Large intestine (tissue), 3 donors: ENCODE measurements at regions not wholly inside any gene's neighbourhood (a gene's known extent, or its start where the extent isn't known, plus 50 kb on each side); places are given as distances from the start of the nearest gene placed in this dataset.

ENCODE experiments used
- DNase-seq, 2 donors: peaks; one replicate each; pipeline versions ENCODE4 v3.0.0 to v3.0.0-alpha.2; 2013
- H3K27ac ChIP-seq: one replicate; pipeline ENCODE4 v1.5.1; 2013; ENCODE audit warnings: low read length
- H3K27me3 ChIP-seq: 2 replicates; pipeline ENCODE4 v1.6.1; 2013; ENCODE audit warnings: low read length; ENCODE audit not compliant: control insufficient read depth, insufficient read depth
- H3K36me3 ChIP-seq: 2 replicates; pipeline ENCODE4 v1.6.1; 2013; ENCODE audit warnings: low read length; ENCODE audit not compliant: control insufficient read depth, insufficient read depth
- H3K4me1 ChIP-seq: one replicate; pipeline ENCODE4 v1.6.1; 2013; ENCODE audit warnings: low read length; ENCODE audit not compliant: control insufficient read depth, insufficient read depth
- H3K4me3 ChIP-seq: one replicate; pipeline ENCODE4 v1.5.1; 2013; ENCODE audit warnings: low read length
- H3K9me3 ChIP-seq: one replicate; pipeline ENCODE4 v1.6.1; 2013; ENCODE audit warnings: mild to moderate bottlenecking, low read depth, low read length, moderate library complexity; ENCODE audit not compliant: control insufficient read depth
- WGBS: methylation state at CpG from one replicate; pipeline ENCODE4 v1.1.5; 2013; ENCODE audit warnings: low lambda C conversion rate; ENCODE audit not compliant: insufficient coverage; 5-methylcytosine and 5-hydroxymethylcytosine counted together

DNA sequence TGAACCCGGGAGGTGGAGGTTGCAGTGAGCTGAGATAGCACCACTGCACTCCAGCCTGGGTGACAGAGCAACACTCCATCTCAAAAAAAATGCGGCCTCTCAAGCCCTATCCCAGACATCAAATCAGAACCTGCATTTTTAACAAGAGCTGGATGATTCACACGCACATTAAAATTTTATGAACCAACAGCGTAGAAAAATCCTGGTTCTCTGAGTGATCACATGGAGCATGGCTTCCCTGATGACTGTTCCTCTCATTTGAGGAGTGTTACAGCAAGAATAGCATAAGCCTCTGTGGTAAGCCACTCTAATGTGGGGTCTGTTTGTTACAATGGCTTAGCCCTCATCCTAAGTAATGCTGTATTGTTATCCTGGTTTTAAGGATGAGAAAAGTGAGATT lies 163.6 kb downstream of the BRMS1L start:
- no peak overlapping the region for H3K4me3 ChIP-seq
- H3K4me1 ChIP-seq, result no peaks in the 10 kb centered on the region
- H3K27ac ChIP-seq, result no peak overlapping the region
- no CpG with 5 or more reads among the region's 4 CpGs for WGBS
- no peaks in the 10 kb centered on the region for H3K9me3 ChIP-seq
- no peaks in the 10 kb centered on the region for H3K36me3 ChIP-seq
- no peak for DNase-seq
- no peaks in the 10 kb centered on the region for H3K27me3 ChIP-seq

DNA sequence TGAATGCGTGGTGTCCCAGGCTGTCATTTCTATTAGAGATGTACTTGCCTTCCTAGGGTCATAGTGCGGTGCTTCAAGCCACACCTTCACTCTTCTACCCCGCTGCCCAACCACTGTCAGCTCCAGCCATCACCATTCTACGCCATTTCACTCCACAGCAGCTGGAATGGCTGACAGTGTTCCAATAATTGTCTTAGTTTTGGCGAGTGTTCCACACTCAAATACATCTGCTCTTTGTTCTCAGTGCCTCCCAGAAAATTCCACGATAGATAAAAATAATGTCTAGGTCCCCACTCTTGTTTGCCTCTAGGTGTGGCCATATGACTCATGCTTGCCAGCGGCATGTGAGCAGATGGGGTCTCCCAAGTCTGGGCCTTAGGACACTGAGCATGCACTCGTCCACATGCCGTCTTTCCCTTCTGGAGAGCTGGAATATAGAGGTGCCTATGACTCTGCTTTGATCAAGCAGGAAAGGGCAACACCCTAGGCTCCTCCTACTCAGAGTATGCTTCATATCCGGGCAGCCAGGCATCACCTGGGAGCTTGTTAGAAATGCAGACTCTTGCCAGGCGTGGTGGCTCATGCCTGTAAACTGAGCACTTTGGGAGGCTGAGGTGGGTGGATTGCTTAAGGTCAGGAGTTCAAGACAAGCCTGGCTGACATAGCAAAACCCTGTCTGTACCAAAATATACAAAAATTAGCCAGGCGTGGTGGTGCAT lies 163.0 kb downstream of the BRMS1L start:
- Histone ChIP-seq H3K4me1 (no peaks in the 10 kb centered on the region), H3K9me3 (no peaks in the 10 kb centered on the region), H3K4me3 (no peak overlapping the region), H3K36me3 (no peaks in the 10 kb centered on the region), H3K27me3 (no peaks in the 10 kb centered on the region), H3K27ac (no peak overlapping the region)
- no CpG with 5 or more reads among the region's 12 CpGs for WGBS
- no peak for DNase-seq

- Histone ChIP-seq H3K27me3 (no peaks in the 10 kb centered on the region), H3K4me1 (no peaks in the 10 kb centered on the region), H3K27ac (no peak overlapping the region), H3K9me3 (no peaks in the 10 kb centered on the region), H3K4me3 (no peak overlapping the region), H3K36me3 (no peaks in the 10 kb centered on the region)
- DNase-seq, result no peak
- 100% methylated on average over 3 of the region's 7 CpGs for WGBS
Measured at GRCh38 chr14:35988550-35988949, 162.4 kb downstream of the BRMS1L start.

DNA sequence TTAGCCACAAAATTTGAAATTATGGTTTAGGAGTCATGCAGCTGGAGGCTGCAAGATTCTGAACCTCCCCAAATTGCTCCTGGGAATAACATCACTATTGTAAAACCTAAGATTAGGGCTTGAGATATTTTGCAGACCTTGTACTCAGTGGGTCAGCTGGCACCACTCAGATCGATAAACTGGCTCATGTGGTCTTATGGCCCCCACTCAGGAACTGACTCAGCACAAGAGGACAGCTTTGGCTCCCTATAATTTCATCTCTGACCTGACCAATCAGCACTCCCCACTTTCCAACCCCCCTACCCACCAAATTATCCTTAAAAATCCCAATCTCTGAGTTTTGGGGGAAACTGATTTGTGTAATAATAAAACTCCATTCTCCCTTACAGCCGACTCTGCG lies 161.6 kb downstream of the BRMS1L start:
- Histone ChIP-seq H3K4me3 (no peak overlapping the region), H3K27ac (no peak overlapping the region), H3K9me3 (no peaks in the 10 kb centered on the region), H3K36me3 (no peaks in the 10 kb centered on the region), H3K4me1 (no peaks in the 10 kb centered on the region), H3K27me3 (no peaks in the 10 kb centered on the region)
- WGBS, result 93% methylated on average over 2 of the region's 3 CpGs
- DNase-seq, result no peak

- no CpG with 5 or more reads among the region's 2 CpGs for WGBS
- no peaks in the 10 kb centered on the region for H3K9me3 ChIP-seq
- no peak for DNase-seq
- H3K4me1 ChIP-seq, result no peaks in the 10 kb centered on the region
- H3K27me3 ChIP-seq, result no peaks in the 10 kb centered on the region
- H3K36me3 ChIP-seq, result no peaks in the 10 kb centered on the region
- no peak overlapping the region for H3K4me3 ChIP-seq
- H3K27ac ChIP-seq, result no peak overlapping the region
Measured at GRCh38 chr14:35986219-35986573, 160.1 kb downstream of the BRMS1L start.

GRCh38 chr14:35985474-35986218 lies 159.5 kb downstream of the BRMS1L start:
- WGBS, result no CpG with 5 or more reads among the region's 5 CpGs
- no peaks in the 10 kb centered on the region for H3K36me3 ChIP-seq
- H3K27me3 ChIP-seq, result no peaks in the 10 kb centered on the region
- no peak for DNase-seq
- no peak overlapping the region for H3K27ac ChIP-seq
- no peak overlapping the region for H3K4me3 ChIP-seq
- no peaks in the 10 kb centered on the region for H3K4me1 ChIP-seq
- no peaks in the 10 kb centered on the region for H3K9me3 ChIP-seq

GRCh38 chr14:35979531-35979930 lies 153.4 kb downstream of the BRMS1L start:
- Histone ChIP-seq H3K27ac (no peak overlapping the region), H3K9me3 (no peaks in the 10 kb centered on the region), H3K4me3 (no peak overlapping the region), H3K4me1 (no peaks in the 10 kb centered on the region), H3K27me3 (no peaks in the 10 kb centered on the region), H3K36me3 (no peaks in the 10 kb centered on the region)
- DNase-seq, result no peak
- WGBS, result 100% methylated on average over 1 of the region's 6 CpGs

GRCh38 chr14:35978561-35978960 lies 152.4 kb downstream of the BRMS1L start:
- no peak overlapping the region for H3K4me3 ChIP-seq
- WGBS, result no CpG with 5 or more reads among the region's 6 CpGs
- H3K27me3 ChIP-seq, result no peaks in the 10 kb centered on the region
- no peaks in the 10 kb centered on the region for H3K9me3 ChIP-seq
- H3K36me3 ChIP-seq, result no peaks in the 10 kb centered on the region
- no peak for DNase-seq
- no peak overlapping the region for H3K27ac ChIP-seq
- no peaks in the 10 kb centered on the region for H3K4me1 ChIP-seq

DNA sequence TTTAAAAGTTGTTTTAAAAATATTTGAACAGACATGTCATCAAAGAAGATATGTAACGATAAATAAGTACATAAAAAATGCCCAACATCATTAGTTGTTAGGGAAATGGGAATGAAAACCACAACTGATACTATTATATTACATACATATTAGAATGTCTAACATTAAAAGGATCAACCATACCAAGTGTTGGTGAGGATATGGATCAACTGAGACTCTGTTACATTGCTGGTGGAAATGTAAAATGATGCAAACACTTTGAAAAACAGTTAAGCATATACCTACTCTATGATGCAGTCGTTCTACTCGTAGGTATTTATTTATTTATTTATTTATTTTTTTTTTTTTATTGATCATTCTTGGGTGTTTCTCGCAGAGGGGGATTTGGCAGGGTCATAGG lies 149.7 kb downstream of the BRMS1L start:
- Histone ChIP-seq H3K4me1 (no peaks in the 10 kb centered on the region), H3K27ac (no peak overlapping the region), H3K4me3 (no peak overlapping the region), H3K27me3 (no peaks in the 10 kb centered on the region), H3K9me3 (no peaks in the 10 kb centered on the region), H3K36me3 (no peaks in the 10 kb centered on the region)
- DNase-seq, result no peak
- WGBS, result 100% methylated on average over 1 of the region's 4 CpGs

- DNase-seq, result no peak
- no peaks in the 10 kb centered on the region for H3K4me1 ChIP-seq
- no peaks in the 10 kb centered on the region for H3K27me3 ChIP-seq
- no peak overlapping the region for H3K27ac ChIP-seq
- no peak overlapping the region for H3K4me3 ChIP-seq
- no peaks in the 10 kb centered on the region for H3K9me3 ChIP-seq
- 89% methylated on average over 1 of the region's 1 CpG for WGBS
- H3K36me3 ChIP-seq, result no peaks in the 10 kb centered on the region
Measured at GRCh38 chr14:35973770-35974169, 147.6 kb downstream of the BRMS1L start.
